SU-DHL-6 (cell line): ENCODE measurements at regions not wholly inside any gene's neighbourhood (a gene's known extent, or its start where the extent isn't known, plus 50 kb on each side); places are given as distances from the start of the nearest gene placed in this dataset.

Experiments used
- H2AFZ ChIP-seq: fragments of 200-600 bp; sonication (generic); 2 replicates; pipeline ENCODE4 v1.6.1; 2014; ENCODE audit warnings: low read depth, mild to moderate bottlenecking, moderate library complexity, mixed read lengths, antibody characterized with exemption, low read length; ENCODE audit not compliant: severe bottlenecking
- H3F3A ChIP-seq: fragments of 200-600 bp; shearing (Covaris generic); 2 replicates; pipeline ENCODE4 v1.6.0; 2016; ENCODE audit warnings: antibody characterized with exemption, mild to moderate bottlenecking; ENCODE audit not compliant: insufficient read depth
- H3K27ac ChIP-seq: fragments of 200-600 bp; sonication (generic); 2 replicates; pipeline ENCODE4 v1.5.1; 2016; ENCODE audit warnings: low read depth, mild to moderate bottlenecking, low read length, moderate library complexity, mixed read lengths
- H3K27me3 ChIP-seq: fragments of 200-600 bp; sonication (generic), shearing (Covaris generic); 2 replicates; pipeline ENCODE4 v1.6.0; 2014; ENCODE audit warnings: mild to moderate bottlenecking, low read length
- H3K36me3 ChIP-seq: fragments of 200-600 bp; sonication (generic); 2 replicates; pipeline ENCODE4 v1.6.1; 2014; ENCODE audit warnings: mild to moderate bottlenecking, low read length, mixed read lengths
- H3K4me2 ChIP-seq: fragments of 300-600, 200-600 bp; shearing (Covaris generic), sonication (generic); 2 replicates; pipeline ENCODE4 v1.6.0; 2014; ENCODE audit warnings: low read length, low read depth, mild to moderate bottlenecking; ENCODE audit not compliant: poor library complexity, severe bottlenecking
- H3K4me3 ChIP-seq: fragments of 200-600 bp; sonication (generic); 2 replicates; pipeline ENCODE4 v1.5.1; 2014; ENCODE audit warnings: antibody characterized with exemption, low read length, mild to moderate bottlenecking, mixed read lengths; ENCODE audit not compliant: insufficient read depth, poor library complexity, severe bottlenecking
- H3K79me2 ChIP-seq: fragments of 200-600 bp; sonication (generic); 2 replicates; pipeline ENCODE4 v1.6.1; 2014; ENCODE audit warnings: mild to moderate bottlenecking, low read length, moderate library complexity; ENCODE audit not compliant: insufficient read depth
- H3K9ac ChIP-seq: fragments of 200-600 bp; sonication (generic); 2 replicates; pipeline ENCODE4 v1.7.0; 2014; ENCODE audit warnings: mild to moderate bottlenecking, low read length
- H3K9me2 ChIP-seq: fragments of 200-600 bp; sonication (generic); replicated peaks from 2 replicates; pipeline ENCODE4 v1.6.1; 2014; ENCODE audit warnings: low read length; ENCODE audit not compliant: insufficient read depth
- H3K9me3 ChIP-seq: fragments of 200-600 bp; sonication (generic); 2 replicates; pipeline ENCODE4 v1.6.1; 2014; ENCODE audit warnings: low read length, mixed read lengths; ENCODE audit not compliant: insufficient read depth
- H4K20me1 ChIP-seq: fragments of 200-600 bp; sonication (generic); 2 replicates; pipeline ENCODE4 v1.6.1; 2014; ENCODE audit warnings: low read depth, mild to moderate bottlenecking, antibody characterized with exemption, low read length, moderate library complexity, mixed read lengths
- EZH2phosphoT487 ChIP-seq: fragments of 200-600 bp; sonication (generic), shearing (Covaris generic); conservative IDR thresholded peaks from 2 replicates; pipeline ENCODE4 v1.6.1; 2018; ENCODE audit warnings: mild to moderate bottlenecking, antibody characterized with exemption, low read length, moderate library complexity, mixed read lengths
- TF ChIP-seq, protein P1 (sequence below): fragments of 200-600 bp; sonication (generic); IDR thresholded peaks from one replicate; pipeline ENCODE4 v1.5.1; 2017; ENCODE audit warnings: antibody characterized with exemption, mild to moderate bottlenecking, low read length, moderate library complexity; ENCODE audit not compliant: insufficient read depth, poor library complexity, severe bottlenecking

DNA sequence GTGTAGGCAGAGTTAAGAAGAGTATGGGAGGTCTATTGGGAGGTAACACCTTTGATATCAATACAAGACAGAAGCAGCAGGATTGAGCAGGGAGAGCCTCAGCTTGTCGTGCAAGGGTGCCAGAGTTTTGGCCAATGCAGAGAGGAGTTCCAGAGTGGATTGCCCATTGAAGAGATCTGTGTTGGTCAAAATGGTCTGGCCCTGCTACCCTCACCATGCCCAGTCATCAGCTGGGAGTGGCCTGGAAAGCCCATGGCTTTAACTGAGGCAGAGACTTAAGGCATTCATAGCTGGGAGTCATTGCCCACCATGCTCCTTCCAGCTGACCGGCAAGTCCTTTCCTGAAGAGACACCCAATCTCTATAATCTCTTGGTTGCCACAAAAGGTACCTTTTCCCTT, 271.3 kb downstream of the ABHD5 start:
- TF ChIP-seq EZH2phosphoT487, result no peak
- TF ChIP-seq, protein P1, sequence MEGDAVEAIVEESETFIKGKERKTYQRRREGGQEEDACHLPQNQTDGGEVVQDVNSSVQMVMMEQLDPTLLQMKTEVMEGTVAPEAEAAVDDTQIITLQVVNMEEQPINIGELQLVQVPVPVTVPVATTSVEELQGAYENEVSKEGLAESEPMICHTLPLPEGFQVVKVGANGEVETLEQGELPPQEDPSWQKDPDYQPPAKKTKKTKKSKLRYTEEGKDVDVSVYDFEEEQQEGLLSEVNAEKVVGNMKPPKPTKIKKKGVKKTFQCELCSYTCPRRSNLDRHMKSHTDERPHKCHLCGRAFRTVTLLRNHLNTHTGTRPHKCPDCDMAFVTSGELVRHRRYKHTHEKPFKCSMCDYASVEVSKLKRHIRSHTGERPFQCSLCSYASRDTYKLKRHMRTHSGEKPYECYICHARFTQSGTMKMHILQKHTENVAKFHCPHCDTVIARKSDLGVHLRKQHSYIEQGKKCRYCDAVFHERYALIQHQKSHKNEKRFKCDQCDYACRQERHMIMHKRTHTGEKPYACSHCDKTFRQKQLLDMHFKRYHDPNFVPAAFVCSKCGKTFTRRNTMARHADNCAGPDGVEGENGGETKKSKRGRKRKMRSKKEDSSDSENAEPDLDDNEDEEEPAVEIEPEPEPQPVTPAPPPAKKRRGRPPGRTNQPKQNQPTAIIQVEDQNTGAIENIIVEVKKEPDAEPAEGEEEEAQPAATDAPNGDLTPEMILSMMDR, result no peak
- Histone ChIP-seq H3K9me3 (no peaks in the 10 kb centered on the region), H3K9ac (no peak overlapping the region), H3K27ac (no peak overlapping the region), H3K36me3 (no peaks in the 10 kb centered on the region), H3F3A (no peaks in the 10 kb centered on the region), H3K4me2 (no peak overlapping the region), H2AFZ (no peak overlapping the region), H4K20me1 (no peaks in the 10 kb centered on the region), H3K79me2 (no peaks in the 10 kb centered on the region), H3K9me2 (no peaks in the 10 kb centered on the region), H3K4me3 (no peak overlapping the region), H3K27me3 (no peaks in the 10 kb centered on the region)

DNA sequence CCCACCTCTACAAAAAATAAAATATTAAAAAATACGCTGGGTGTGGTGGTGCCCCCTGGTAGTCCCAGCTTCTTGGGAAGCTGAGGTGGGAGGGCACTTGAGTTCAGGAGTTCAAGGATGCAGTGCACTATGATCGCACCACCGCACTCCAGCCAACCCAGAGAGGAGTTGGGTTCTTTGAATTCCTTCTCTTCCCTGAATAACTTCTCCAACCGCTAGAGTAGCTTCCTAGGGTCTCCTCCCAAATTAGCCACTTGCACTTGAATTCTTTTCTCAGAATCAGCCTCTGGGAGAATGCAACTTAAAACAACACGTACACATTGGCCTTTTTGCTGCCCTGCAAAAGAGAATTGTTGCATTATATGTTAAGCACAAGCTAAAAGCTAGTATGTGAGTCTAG, 272.5 kb downstream of the ABHD5 start:
- no peak overlapping the region for H2AFZ ChIP-seq

DNA sequence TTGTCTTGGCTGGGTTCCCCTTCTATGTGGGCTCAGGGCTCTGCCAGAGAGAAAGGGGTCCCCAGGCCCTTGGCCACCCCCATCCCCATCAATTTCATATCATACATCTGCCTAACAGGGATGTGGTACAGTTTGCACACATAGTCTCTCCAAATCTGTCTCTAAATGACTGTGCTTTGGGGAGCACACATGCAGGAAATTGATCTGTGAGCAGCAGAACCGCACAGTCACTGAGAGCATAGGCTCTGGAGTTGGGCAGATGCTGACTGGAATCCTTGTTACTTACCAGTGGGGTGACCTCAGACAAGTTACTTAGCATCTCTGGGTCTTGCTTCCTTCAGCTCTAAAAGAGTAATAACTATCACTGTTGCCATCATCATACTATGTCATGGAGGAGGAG, 273.9 kb downstream of the ABHD5 start:
- Histone ChIP-seq H3K9me3 (no peaks in the 10 kb centered on the region), H2AFZ (no peak overlapping the region), H3K9ac (no peak overlapping the region), H3K36me3 (no peaks in the 10 kb centered on the region), H3K4me2 (no peak overlapping the region), H4K20me1 (no peaks in the 10 kb centered on the region), H3K4me3 (no peak overlapping the region), H3K79me2 (no peaks in the 10 kb centered on the region), H3K27me3 (no peaks in the 10 kb centered on the region), H3F3A (no peaks in the 10 kb centered on the region), H3K27ac (no peak overlapping the region), H3K9me2 (no peaks in the 10 kb centered on the region)
- TF ChIP-seq, protein P1, result no peak
- TF ChIP-seq EZH2phosphoT487, result no peak

More for the DNA sequence above, 272.5 kb downstream of the ABHD5 start:
- TF ChIP-seq, protein P1, result no peak
- TF ChIP-seq EZH2phosphoT487, result no peak
- H3K27ac ChIP-seq, result no peak overlapping the region
- no peaks in the 10 kb centered on the region for H3K27me3 ChIP-seq
- no peaks in the 10 kb centered on the region for H4K20me1 ChIP-seq
- H3K9ac ChIP-seq, result no peak overlapping the region
- no peak overlapping the region for H3K4me3 ChIP-seq
- no peaks in the 10 kb centered on the region for H3F3A ChIP-seq
- H3K9me2 ChIP-seq, result no peaks in the 10 kb centered on the region
- H3K9me3 ChIP-seq, result no peaks in the 10 kb centered on the region
- H3K36me3 ChIP-seq, result no peaks in the 10 kb centered on the region
- H3K79me2 ChIP-seq, result no peaks in the 10 kb centered on the region
- no peak overlapping the region for H3K4me2 ChIP-seq

DNA sequence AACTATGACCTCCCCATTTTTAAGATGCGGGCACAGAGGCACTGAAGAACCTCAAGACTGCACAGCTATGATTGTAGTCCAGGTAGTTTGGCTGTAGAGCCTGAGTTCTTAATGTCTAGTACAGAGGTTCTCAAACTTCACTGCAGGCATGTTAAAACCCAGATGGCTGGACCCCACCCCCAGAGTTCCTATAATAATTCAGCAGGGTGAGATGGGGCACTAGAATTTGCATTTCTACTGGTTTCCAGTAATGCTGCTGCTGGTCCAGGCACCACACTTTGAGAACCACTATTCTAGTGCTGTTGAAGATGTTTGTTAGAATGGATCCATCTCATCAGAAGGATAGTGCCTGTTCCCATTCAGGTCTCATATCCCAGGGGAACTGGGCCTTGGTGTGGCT, 274.9 kb downstream of the ABHD5 start:
- H3K9ac ChIP-seq, result no peak overlapping the region
- no peak overlapping the region for H3K4me2 ChIP-seq
- no peaks in the 10 kb centered on the region for H3K9me3 ChIP-seq
- no peaks in the 10 kb centered on the region for H3K79me2 ChIP-seq
- no peaks in the 10 kb centered on the region for H3K27me3 ChIP-seq
- no peak overlapping the region for H3K4me3 ChIP-seq
- no peak for TF ChIP-seq EZH2phosphoT487
- TF ChIP-seq, protein P1, result no peak
- no peaks in the 10 kb centered on the region for H3K36me3 ChIP-seq
- H3F3A ChIP-seq, result no peaks in the 10 kb centered on the region
- H3K9me2 ChIP-seq, result no peaks in the 10 kb centered on the region
- no peaks in the 10 kb centered on the region for H4K20me1 ChIP-seq
- H2AFZ ChIP-seq, result no peak overlapping the region
- H3K27ac ChIP-seq, result no peak overlapping the region
